AG04450 (cell line): ENCODE measurements at regions not wholly inside any gene's neighbourhood (a gene's known extent, or its start where the extent isn't known, plus 50 kb on each side); places are given as distances from the start of the nearest gene placed in this dataset.

Source experiments
- CTCF ChIA-PET: fragments of 300-600, 350-600 bp; formaldehyde crosslinking; extraction: SDS; loops from one replicate; lab custom pipeline; 2022; ENCODE audit warnings: antibody characterized with exemption, inconsistent platforms; lab: Charles Lee
- POLR2A ChIA-PET: fragments of 350-600 bp; formaldehyde crosslinking; extraction: SDS; loops from one replicate; lab custom pipeline; 2021; ENCODE audit warnings: antibody characterized with exemption, inconsistent platforms; lab: Yijun Ruan, JAX
- DNase-seq: peaks from one replicate; pipeline ENCODE4 v3.0.0-alpha.2; 2011; ENCODE audit warnings: low read depth, low spot score
- H3K27ac ChIP-seq: one replicate; pipeline ENCODE4 v1.5.1; 2012; ENCODE audit warnings: low read depth, low read length, control low read depth
- H3K27me3 ChIP-seq: one replicate; pipeline ENCODE4 v1.6.0; 2012; ENCODE audit warnings: low read length; ENCODE audit not compliant: control insufficient read depth, insufficient read depth
- H3K4me3 ChIP-seq: 2 replicates; pipeline ENCODE4 v1.5.1; 2011; ENCODE audit warnings: mild to moderate bottlenecking, low read depth, low read length, control low read depth
- H3K9me3 ChIP-seq: 2 replicates; pipeline ENCODE4 v1.5.1; 2012; ENCODE audit warnings: low read length; ENCODE audit not compliant: control insufficient read depth, insufficient read depth
- CTCF ChIP-seq: IDR thresholded peaks from 2 replicates; pipeline ENCODE4 v1.5.1; 2011; ENCODE audit warnings: low read depth, low read length, control low read depth, inconsistent platforms

DNA sequence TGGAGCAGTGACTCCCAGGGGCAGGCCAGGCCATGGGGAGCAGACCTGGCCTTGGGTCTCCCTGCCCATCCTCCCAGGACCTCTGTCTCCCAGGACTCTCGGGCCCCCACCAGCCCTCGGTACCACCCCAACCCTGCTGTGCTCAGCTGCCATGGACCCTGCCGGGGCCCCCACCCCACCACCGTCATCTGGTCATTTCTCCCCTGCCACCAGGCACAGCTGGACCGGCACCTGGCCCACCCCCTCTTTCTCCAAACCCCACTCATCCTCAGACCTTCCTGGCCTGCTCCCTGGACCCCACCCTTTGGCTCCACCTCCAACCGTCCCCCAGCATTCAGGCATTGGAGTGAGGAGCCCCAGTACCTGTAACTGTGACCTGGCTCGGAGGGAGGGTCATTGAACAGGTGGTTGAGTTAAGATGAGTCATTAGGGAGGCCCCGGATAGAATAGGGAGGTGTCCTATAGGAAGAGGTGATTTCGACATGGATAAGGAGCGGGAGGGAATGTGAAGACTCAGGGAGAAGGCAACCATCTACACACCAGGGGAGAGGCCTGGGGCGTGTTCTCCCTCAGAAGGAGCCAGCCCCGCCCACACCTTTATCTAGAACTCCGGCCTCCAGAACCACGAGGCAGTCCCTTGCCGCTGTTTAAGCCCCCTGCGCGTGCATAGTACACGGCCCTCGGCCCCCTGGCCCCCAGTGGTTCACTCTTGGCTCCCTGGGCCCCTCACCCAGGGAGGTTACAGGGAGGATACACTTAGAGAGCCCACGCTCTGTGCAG is 1395.9 kb downstream of the BRD1 start:
- CTCF ChIA-PET, result no interaction called here
- POLR2A ChIA-PET, result no interaction called here
- TF ChIP-seq CTCF, result no peak
- no peaks in the 10 kb centered on the region for H3K27me3 ChIP-seq
- no peak overlapping the region for H3K27ac ChIP-seq
- no peak overlapping the region for H3K4me3 ChIP-seq
- no peak for DNase-seq
- H3K9me3 ChIP-seq, result peaks cover 96% of the 10 kb centered on the region

- H3K27ac ChIP-seq, result no peak overlapping the region
Observed at GRCh38 chr22:48431014-48431413, 1396.7 kb downstream of the BRD1 start.

DNA sequence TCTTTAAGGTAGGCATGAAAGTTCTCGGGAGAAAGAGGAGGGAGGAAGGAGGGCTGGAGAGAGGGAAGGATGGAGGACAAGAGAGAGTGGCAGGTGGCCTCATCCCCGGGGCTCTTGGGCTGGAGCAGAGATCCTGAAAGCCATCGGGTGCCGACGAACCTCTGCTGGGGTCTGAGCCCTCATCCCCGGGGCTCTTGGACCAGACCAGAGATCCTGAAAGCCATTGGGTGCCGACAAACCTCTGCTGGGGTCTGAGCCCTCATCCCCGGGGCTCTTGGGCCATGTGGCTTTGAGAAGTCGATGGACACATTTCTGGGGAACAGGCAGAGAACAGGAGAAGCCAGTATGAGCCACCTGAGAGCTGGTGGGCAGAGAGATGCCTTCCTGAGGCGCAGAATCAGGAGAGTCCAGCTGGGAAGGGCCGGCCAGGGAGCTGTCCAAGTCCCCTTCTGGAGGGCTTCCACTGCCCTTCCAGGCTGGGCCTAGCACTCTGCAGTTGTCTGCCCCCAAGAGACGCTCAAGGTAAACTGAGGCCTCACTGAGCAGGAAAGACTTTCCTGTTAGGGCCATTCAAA is 1398.1 kb downstream of the BRD1 start:
- Histone ChIP-seq H3K4me3 (no peak overlapping the region), H3K27me3 (no peaks in the 10 kb centered on the region), H3K9me3 (peaks cover 99% of the 10 kb centered on the region), H3K27ac (no peak overlapping the region)
- no peak for DNase-seq
- TF ChIP-seq CTCF, result no peak
- CTCF ChIA-PET, result no interaction called here
- POLR2A ChIA-PET, result no interaction called here

More at GRCh38 chr22:48431014-48431413, 1396.7 kb downstream of the BRD1 start:
- TF ChIP-seq CTCF, result no peak
- ChIA-PET CTCF (no interaction called here), POLR2A (no interaction called here)
- H3K9me3 ChIP-seq, result peaks cover 96% of the 10 kb centered on the region
- DNase-seq, result no peak
- H3K27me3 ChIP-seq, result no peaks in the 10 kb centered on the region
- H3K4me3 ChIP-seq, result no peak overlapping the region

DNA sequence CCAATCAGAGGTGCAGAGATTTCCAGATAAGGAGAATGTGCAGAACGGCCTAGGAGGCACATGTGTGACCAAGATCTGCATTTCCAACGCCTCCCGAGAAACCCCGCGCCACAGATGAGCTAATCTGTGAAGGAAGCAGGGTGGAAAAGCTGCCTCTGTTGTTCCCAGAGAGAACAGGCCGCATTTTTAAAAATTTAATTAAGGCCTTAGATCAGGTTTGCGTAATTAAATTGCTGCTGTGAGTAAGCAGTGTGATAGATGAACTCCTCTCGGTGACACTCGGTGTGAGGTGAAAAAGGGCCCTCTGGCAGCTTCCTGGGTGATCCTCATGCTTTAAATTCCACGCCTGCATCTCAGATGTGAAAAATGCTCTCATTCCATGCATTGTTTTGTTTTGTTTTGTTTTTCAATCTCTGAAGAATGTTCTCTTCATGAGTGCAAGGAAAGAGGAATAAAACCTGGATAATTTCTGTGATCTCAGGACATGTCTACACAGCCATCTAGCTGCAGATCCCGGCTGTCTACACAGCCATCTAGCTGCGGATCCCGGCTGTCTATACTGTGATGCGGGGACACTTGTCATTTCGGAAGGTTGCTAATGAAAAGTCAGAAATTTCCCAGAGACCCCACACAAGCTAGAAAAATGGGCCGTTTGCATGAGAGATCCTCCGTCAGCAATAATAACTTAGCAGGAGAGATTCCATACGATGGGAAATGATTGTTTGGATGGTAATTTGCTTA is 1398.9 kb downstream of the BRD1 start:
- ChIA-PET POLR2A (no interaction called here), CTCF (no interaction called here)
- Histone ChIP-seq H3K27ac (no peak overlapping the region), H3K9me3 (peaks cover 99% of the 10 kb centered on the region), H3K27me3 (no peaks in the 10 kb centered on the region), H3K4me3 (no peak overlapping the region)
- DNase-seq, result no peak
- TF ChIP-seq CTCF, result no peak
